Erythroblast (primary cell): ENCODE measurements at regions not wholly inside any gene's neighbourhood (a gene's known extent, or its start where the extent isn't known, plus 50 kb on each side); places are given as distances from the start of the nearest gene placed in this dataset.

Experiments used
- GATA1 ChIP-seq: IDR thresholded peaks from 2 replicates; pipeline ENCODE4 v1.6.1; 2011; ENCODE audit warnings: low read depth, mild to moderate bottlenecking, control low read depth, low read length, moderate library complexity
- POLR2A ChIP-seq: IDR thresholded peaks from 2 replicates; pipeline ENCODE4 v1.6.1; 2011; ENCODE audit warnings: mild to moderate bottlenecking, low read length

DNA sequence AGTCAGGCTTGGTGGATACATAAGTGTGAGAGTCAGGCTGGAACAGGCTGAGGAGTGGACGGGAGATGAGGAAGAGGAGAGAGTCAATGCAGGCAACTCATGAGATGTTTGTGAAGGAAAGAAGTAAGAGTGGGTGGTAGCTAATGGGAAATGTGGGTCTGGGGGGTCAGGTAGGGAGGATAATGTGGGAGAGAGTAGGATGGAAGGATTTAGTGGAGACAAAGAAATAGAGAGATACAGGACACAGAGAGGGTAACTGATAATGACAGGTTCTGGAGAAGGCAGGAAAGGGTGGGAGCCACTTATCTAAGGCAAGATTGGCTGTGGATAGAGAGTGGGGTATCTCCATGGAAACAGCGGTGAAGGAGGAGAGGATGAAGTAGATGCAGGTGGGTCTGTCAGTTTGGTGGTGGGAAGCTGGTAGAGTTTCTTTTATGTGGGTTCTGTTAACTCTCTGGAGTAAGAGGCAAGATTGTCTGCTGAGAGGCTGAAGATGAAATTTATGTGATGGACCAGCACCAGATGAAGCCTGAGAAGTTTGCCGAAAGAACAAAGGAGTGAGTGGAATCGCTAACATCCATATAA, 190.6 kb upstream of the SPRED2 start:
- TF ChIP-seq POLR2A (no peak), GATA1 (no peak)
